HG03064 (cell line): ENCODE measurements at regions not wholly inside any gene's neighbourhood (a gene's known extent, or its start where the extent isn't known, plus 50 kb on each side); places are given as distances from the start of the nearest gene placed in this dataset.

Experiments used
- ATAC-seq: cut with Tn5 transposase; IDR thresholded peaks from one replicate; pipeline ENCODE4 v1.9.1; 2021; ENCODE audit warnings: low read depth; ENCODE audit not compliant: unreplicated experiment

- no peak for ATAC-seq
Measured at GRCh38 chr5:167514461-167514860, 777.0 kb upstream of the WWC1 start.

GRCh38 chr5:167525004-167525403, 766.4 kb upstream of the WWC1 start:
- no peak for ATAC-seq

- no peak for ATAC-seq
Measured at GRCh38 chr5:167528651-167529050, 762.8 kb upstream of the WWC1 start.

- ATAC-seq: no peak
Measured at GRCh38 chr5:167530548-167530947, 760.9 kb upstream of the WWC1 start.

GRCh38 chr5:167533814-167534795, 757.3 kb upstream of the WWC1 start:
- no peak for ATAC-seq

DNA sequence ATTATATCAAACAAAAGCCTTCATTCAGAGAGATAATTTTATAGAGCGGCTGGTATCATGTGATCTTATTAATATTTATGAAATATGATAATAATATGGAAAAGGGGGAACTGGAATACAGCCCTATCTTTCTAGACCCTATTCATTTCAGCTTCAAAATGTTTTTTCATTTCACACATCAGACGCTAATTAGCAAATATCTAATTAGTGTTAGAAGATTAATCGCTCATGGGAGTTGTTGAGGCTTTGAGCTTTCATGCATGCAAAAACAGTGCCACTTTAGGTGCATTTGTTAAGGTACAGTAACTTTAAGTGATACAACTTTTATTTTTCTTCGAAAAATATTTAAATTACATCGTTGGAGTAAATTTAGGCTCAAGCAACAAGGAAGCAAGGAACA, 751.7 kb upstream of the WWC1 start:
- no peak for ATAC-seq

GRCh38 chr5:167546270-167546669, 745.2 kb upstream of the WWC1 start:
- no peak for ATAC-seq

DNA sequence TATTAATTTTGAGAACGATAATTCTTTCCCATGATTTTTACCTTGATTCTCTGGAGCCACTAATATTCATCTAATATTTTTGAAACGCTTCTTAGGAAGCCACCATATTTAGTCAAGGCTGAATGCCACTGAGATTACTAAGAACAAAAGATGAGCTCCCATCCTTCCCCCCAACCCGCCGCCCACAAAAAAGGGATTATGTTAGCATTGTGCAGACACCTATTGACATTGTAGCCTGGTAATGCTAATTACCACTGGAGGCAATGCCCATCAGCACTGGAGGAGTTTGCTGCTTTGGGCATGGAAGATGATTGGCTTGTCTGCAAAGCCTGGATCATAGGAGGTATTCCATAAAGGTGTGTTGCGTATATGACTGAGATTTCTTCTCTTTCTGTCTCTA, 739.1 kb upstream of the WWC1 start:
- no peak for ATAC-seq

- ATAC-seq: no peak
Measured at GRCh38 chr5:167553511-167553910, 737.9 kb upstream of the WWC1 start.

DNA sequence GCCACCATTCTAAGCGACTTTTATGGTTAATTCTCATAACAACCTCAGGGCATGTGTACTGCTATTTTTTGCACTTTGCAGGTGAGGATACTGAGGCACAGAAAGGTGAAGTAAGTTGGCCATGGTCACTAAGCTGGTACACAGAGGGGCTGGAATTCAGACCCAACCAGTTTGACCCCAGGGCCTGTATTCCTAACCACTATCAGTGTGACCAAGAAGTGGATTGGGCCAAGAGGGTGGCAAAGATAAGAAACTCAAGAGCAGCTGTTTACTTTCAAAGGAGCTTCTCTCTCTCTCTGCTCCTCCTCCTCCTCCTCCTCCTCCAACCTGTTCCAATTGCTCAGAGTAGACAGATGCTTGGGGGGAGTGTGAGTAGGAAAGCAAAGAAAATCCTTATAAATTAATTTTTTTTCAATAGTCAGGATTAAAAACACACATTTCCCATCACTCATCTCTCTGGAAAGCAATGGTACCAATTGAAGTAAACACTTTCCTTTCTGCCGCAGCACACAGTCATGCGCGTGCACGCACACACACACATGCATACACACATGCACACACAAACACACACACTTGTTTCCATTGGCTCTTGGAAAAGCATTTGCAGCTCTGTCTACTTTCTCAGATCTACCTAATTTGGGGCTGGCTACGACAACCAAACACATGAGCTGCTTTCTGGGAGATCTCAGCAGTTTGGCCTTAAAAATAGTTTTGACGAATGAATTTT, 736.7 kb upstream of the WWC1 start:
- no peak for ATAC-seq

GRCh38 chr5:167555565-167556166, 735.8 kb upstream of the WWC1 start:
- ATAC-seq: no peak

DNA sequence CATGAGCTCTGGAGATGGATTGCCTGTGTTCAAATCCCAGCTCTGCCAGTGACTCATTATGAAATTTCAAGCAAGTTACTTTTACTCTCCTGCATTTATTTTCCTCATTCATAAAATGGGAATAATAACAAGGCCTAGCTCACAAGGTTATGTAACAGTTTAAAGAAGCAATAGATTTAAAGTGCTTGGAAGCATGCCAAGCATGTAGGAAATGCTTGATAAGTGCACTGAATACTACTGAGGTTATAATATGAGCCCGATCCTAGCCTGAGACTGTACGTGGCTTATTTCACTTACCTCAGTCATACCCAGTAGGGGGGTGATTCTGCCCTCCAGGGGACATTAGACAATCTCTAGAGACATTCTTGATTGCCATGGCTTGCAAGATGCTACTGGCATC, 734.1 kb upstream of the WWC1 start:
- no peak for ATAC-seq

- ATAC-seq: no peak
Measured at GRCh38 chr5:167561796-167562195, 729.6 kb upstream of the WWC1 start.

- no peak for ATAC-seq
Measured at GRCh38 chr5:167564275-167564674, 727.2 kb upstream of the WWC1 start.

DNA sequence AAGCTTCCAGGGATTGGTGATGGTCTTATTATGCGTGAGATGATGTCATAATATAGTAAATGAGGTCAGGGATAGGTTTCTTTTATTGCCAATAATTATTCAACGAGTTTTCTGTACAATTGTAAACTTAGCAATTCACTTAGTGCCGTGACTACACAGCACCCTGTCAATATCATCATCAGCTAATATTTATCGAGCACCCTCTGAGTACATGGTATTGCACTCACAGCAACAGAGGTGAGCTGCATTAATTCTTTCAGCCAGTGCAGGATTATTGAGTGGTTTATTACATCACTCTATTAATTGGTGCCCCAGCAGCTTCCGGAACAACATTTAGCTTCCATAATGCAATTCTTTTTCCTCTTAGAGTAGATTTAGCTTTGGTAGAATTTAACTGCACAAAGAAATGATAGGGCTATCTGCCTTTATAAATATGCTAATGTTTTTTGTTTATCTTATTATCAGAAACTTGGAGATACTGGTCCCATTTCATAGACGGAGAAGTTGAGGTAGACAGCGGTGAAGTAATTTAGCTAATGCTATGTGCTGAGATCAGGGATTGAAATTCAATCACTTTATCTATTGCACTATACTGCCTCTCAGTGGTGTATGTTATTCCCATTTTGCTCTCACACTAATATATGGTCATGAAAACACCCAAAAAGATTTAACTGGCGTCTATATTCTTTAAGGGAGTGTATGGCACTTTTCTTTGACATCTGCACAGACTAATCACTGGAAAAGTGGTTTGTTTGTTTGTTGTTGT, 726.1 kb upstream of the WWC1 start:
- no peak for ATAC-seq

DNA sequence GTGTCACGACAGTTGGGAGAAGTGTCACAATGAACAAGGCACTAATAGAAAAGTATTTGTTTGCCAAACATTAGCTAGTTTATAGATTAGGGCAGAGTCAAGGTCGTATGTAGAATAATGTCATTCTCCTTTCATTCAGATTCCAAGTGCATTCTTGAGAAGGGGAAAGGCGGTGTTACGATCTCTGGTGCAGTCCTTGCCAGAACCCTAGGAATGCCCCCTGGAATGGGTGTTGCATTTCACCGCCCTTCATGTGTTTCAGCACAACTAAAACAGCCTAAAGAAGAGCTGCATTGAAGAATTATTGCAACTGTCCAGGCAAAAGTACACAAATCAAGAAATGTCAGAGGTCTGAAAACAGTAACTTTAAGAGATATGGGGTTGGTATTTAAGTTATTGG, 721.0 kb upstream of the WWC1 start:
- ATAC-seq: no peak

DNA sequence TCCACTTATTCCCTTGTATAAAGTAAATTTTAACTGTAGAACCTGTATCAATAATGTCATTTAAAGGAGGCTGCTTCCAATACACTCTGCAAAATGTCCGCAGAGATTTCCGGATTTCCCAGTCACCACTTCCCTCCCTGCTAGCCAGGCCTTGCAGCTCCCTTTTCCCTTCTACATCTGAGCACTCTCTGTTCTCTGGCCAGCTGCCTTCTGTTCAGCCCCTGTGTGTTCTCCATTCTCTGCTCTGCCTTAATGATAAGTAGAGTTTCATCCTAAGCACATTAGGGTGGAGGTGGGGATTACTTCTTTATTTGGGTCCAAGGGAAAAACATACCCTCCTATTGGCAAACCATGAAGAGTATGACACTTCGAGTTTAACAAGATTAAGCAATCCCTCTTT, 719.6 kb upstream of the WWC1 start:
- no peak for ATAC-seq

- ATAC-seq: no peak
Measured at GRCh38 chr5:167573370-167574127, 717.9 kb upstream of the WWC1 start.

DNA sequence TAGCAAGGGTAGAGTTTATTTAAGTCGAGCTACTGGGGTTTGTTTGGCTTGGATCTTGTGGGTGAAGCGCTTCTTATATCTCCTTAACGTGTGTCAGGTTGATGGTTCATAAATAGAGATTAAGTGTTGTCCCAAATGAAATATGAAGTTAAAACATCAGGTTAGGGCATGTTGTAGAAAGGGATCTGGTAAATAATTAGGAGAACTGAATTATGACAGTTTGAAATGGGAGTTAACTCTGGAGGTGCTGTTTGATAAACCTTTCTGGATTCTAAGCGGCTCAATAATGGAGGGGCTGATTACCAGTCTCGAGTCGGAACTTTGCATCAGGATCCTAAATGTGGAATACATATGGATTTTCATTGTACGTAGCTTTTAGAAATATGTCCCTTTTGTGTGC, 717.0 kb upstream of the WWC1 start:
- no peak for ATAC-seq

DNA sequence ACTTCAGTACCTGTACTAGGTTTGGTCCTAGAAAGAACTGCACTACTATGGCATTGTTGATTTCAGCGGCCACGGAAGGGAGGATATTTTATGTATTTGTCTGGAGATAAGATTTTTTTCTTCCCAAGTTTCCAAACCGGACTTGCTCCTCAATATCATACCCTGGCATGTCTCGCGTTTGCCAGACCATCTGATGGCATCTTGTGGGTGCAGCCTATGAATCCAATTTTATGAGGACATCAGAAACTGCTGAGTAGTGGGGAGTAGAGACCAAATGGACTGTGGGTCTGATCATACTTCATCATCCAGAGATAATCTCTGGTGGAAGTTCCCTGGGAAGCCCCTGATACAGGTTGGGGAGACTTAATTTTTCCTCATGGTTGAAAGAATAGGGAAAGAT, 716.1 kb upstream of the WWC1 start:
- ATAC-seq: no peak
